SKM-1 treated with dmso at 0.1 percent for 144 hours (cell line): ENCODE measurements at regions not wholly inside any gene's neighbourhood (a gene's known extent, or its start where the extent isn't known, plus 50 kb on each side); places are given as distances from the start of the nearest gene placed in this dataset.
"Not testable (repeated sequence)": the region's sequence is repeated elsewhere in the genome, so short reads cannot be mapped to it uniquely, and the experiment has no call there.

Source experiments
- DNase-seq: peaks from one replicate; lab custom pipeline; 2025; ENCODE audit not compliant: unreplicated experiment; lab: John Stamatoyannopoulos, UW

DNA sequence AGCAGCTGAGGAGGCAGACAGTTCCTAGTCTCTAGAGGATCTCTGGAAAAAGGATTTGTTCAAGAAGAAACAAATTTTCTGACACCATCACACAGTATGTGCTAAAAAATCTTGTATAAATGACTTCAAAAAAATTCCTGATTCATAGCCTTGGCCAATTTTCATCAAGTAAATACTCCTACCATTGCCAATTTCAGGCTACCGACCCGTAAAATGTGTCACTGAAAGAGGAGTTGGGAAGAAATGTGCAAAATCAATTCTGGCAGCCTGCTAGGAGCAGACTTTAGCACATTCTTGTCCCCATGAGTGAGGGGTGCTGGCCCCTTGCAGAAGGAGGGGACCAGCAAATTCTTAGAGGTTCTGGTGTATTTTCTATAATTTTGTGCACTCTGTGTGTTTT, 109.4 kb downstream of the TMEM30B start:
- no peak for DNase-seq

DNA sequence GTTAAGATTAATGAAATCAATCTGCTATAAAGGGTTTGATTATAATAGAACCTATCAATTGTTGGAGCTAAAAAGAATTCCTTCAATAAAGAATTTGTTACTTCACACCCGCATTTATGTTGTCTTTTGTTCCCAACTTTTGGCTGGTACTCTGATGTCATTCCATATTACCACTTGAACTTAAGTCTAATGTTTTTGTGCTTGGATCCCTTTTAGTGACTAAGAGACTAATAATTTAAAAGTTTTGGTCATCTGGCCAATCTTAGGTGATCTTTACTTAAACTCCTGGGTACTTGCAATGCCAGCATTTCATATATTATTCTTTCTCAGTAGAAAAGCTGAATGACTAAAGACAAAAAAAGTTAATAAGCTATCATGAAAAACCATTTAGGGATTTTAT, 113.0 kb downstream of the TMEM30B start:
- DNase-seq: no peak

DNA sequence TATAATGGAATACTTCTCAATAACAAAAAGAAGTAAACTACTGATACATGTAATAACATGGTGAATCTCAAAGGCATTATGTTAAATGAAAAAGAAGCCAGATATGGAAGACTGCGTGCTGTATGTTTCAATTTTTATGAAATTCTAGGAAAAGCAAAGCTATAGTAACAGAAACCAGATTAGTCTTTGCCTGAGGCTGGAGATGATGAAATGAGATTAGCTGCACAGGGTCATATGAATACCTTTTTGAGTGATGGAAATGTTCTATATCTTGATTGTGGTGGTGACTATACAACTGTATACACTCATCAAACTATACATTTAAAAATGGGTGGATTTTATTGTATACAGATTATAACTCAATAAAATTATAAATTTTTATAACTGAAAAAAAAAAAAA, 113.5 kb downstream of the TMEM30B start:
- DNase-seq: no peak

DNA sequence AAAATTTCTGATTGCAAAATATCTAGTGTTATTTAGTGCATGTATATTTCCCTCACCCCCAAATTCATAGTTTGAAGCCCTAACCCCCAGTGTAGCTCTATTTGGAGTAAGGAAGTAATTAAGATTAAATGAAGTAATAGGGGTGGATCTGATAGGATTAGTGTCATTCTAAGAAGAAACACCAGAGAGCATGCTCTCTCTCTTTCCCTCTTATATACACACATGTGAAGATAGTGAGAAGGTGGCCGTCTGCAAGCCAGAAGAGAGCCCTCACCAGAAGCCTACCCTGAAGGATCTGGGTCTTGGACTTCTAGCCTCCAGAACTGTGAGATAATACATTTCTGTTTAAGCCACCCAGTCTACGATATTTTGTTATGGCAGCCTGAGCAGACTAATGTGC, 120.3 kb downstream of the TMEM30B start:
- no peak for DNase-seq

DNA sequence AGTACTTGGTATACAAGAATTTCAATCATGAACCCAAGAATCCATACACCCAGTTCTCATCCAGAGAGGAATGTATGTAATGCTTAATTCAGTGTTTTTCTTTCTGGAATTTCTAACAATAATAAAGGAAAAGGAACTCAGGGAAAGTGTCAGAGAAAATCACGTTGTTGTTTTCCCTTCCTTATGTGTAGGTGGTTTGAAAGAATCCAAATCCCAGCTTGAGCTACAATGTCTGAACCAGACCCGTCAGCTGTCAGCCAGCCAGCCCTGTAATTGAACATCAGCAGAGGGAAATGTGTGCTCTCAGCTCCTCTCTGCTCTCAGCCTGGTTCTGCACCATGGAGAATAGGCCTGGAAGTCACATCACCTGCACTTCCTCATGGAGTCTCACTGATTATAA, 126.5 kb downstream of the TMEM30B start:
- DNase-seq: no peak

DNA sequence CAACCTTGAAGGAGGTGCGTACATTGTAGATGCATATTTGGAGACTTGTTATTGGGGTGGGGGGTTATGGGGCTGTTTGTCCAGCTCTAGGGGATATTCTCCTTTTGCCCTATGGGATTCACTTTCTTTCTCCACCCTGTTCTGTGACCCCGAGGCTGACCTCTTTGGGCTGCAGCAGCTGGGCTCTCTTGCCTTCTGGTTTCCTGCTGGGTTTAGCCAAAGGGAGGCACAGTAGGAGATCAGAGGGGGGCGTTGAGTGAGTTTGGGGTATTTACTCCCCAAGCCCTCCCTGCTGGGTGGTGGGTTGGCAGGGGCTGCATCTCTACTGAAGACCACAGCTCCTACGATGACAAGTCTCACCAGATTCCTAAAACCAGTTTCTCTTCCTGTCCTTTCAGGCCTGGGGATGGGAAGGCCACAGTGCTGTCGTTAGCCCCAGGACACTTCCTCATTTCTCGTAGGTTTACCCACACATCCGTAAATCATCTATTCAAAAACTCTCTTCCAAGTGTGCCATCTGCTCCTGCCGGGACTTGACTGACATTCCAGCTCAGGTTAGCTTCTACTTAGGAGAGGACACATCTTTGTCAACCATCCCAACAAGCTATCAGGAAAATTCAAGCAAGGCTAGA, 127.1 kb downstream of the TMEM30B start:
- DNase-seq: no peak

DNA sequence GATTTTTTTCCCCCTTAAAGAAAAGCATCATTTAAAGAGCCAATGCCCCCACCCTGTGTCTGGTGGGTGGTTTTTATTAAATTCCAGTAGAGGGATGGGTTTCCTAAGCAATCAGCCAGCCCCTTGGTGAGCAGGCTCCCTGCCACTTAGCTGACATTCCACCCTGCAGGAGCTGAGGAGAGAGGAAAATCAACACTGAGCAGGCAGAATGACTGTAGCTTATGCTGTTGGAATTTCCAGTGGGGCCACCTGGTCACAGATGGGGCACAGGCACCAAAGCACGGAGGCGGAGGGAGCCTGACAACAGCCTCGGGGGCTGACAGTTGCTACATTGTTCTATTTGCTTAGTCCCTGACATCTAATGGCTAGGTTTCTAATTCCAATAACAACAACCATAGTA, 127.7 kb downstream of the TMEM30B start:
- no peak for DNase-seq

DNA sequence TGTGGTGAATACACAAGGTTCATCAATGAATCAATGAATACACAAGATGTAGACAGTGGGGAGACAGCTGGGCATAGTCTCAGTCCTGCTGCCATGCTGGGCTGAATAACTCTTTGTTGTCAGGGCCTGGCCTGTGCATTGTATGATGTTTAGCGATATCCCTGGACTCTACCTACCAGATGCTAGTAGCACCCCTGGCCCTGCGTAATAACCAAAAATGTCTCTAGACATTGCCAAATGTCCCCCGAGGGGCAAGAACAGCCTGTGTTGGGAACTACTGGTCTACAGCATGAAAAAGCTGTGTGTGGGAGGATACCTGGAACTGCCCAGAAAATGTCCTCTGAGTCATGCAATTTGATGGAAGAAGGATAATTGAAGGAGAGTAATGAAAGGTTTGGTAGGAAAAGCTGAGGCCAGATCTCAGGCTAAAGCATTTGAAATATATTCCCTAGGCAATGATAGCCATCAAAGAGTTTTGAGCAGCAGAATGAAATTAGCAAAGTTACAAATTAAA, 128.2 kb downstream of the TMEM30B start:
- no peak for DNase-seq

DNA sequence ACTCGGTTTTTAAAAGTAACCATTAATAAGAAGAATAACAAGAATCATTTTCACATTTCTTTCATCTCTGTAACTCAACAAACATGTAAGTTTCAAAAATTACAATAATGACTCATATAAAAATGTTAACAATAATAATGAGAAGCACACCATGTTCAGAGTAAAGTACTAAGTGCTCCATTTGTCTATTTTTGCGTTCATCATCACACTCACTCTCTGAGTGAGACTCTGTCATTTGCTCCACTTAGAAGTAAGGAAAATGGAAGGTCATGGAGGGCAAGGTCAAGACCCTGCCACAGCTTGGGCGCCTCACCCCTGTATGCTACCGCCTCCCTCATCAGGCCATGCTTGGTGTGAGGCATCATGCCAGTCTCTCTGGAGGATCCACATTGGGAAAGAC, 129.9 kb downstream of the TMEM30B start:
- DNase-seq: no peak

DNA sequence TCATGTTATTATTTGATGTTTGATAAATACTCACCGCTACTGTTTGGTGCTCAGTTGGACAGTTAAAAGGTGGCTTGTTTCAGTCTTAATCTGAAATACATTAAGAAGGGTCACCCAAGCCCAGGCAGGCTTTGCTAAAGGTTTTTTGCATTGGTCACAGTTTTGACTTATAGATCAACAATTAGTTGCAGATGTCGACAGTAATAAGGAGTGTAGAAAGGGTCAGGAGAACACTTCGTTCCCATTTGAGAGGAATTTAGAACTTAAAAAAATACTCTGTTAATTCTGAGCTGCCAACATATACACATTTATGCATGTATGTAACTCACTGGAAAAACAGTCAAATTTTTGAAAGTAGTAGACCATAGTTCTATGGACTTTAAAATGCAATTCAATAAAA, 130.3 kb downstream of the TMEM30B start:
- no peak for DNase-seq

DNA sequence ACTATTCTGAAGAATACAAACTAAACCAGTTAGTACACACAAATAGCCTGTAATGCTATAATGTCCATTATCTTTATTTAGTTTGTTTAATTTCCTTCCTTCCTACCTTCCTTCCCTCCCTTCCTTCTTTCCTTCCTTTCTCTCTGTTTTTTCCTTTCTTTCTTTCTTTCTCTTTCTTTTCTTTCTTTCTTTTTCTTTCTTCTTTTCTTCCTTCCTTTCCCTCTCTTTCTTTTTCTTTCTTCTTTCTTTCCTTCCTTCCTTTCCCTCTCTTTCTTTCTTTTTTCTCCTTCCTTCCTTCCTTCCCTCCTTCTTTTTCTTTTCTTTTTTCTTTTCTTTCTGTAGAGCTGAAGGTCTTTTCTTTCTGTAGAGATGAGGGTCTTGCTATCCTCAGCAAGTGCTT, 131.2 kb downstream of the TMEM30B start:
- DNase-seq: no peak

DNA sequence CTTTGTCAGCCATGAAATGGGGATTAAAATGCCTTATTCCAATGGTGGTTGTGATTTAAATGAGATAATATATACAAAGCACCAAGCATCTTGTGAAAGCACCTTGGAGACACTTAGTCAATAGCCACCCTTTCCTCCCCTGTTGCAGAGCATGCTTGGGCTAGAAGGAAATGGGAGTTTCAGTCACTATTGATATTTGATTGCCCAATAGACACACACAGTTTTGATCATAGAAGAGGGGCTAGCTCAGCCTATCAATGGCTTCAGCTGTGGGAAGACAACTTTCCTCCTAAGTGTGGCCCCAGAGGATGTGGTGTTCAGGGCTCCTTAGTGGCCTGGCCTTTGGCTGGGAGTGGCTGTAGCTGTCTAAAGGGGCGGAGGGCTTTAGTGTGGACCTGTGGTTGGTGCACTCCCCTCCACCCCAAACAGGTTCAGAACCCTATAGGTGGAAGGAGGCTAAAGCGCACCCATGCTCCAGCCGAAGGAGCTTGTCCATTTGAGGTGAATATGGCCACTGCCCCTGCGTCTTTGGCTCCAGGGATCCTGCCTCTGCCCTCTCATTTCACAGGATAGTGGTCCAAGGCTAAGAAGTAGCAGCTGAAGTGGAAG, 132.3 kb downstream of the TMEM30B start:
- DNase-seq: no peak

DNA sequence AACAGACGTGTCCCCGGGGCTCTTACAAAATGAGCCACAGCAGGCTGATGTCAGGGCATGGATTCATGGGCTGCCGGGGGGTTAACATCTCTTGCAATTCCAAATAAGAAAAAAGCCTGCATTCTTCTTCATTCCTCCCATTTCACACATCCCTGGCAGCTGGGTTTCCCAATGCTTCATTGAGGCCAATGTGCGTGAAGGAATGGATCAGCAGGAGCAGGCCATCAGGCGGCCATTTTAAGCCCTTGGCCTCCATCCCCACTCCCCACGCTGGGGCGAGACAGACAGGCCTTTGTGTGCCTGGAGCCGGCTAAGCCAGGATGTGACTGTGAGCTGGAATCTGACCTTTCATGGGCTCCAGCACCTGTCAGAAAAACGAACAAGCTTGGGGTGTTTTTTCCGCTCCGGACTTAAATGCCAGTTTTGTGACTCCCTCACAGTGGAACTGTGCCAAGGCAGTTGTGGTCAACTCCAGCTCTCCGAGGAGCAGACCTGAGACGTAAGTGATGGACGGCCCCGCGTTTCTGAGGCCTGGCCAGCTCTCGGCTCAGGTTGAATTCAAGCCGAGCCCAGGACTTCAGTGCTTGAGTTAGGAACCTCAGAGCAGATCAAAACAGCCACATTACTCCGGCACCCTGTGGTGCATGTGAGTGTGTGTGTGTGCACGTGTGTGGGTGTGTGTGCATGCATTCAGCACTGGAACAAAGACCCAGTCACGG, 133.1 kb downstream of the TMEM30B start:
- no peak for DNase-seq

DNA sequence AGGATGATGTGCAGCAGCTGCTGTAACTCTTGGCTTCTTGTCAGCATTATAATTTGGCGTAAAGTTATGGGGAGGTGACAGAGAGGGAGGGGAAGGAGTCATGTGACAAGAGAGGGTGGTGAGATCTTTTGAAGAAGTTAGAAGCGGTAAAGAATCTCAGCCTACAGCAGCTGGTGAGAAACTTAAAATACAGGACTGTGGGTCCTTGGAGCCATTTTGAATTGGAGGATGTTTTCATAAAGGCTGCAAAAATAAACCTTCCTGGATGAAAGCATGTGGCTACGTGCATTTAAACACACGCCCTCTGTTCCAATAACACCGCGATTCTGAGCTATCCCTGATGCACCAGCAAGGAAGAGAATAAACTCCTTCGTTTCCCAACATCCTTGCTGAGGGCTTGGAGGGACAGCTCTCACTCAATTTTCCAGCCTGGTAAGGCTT, 133.7 kb downstream of the TMEM30B start:
- DNase-seq: no peak

DNA sequence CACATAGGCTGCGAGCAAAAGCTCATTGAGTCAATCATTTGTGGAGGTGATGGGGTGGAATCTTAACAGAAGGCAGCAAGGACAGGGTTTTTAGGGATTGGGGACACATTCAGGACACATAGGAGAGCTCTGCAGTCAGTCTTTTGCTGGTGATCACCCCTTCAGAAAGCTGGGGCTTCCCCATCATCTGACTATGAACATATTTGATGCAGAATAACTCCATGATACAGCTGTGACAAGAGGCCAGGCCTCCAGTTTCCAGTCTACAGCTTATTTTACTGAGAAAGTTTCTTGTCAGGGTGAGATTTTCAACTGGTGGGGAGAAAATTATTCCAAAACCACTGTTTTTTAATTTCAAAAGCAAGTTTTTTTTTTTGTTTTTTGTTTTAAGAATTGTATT, 134.2 kb downstream of the TMEM30B start:
- no peak for DNase-seq

DNA sequence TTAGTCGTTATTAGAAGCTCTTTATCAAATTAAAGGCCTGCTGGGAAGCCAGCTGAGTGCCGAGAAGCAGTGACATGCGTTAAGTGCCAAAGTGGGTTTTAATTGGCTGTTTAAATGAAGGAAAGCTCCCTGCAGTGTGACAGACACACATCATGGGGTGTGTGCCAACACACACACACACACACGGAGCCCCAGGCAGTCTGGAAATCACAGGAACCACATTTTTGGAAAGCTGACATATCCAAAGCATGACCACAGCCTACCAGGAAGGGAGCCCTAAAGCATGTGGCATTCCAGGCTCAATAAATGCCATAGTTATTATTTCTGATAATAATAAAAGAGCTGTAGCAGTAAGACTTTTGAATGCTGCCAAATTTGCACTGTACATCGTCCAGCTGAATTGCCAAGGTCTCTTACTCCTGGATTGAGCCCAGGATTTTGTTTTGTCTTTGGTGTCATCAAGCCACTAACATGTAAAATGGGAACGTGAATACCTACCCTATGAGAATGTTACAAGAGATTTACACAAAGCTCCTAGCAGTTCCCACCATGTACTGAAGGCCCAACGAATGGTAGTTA, 135.1 kb downstream of the TMEM30B start:
- DNase-seq: no peak

DNA sequence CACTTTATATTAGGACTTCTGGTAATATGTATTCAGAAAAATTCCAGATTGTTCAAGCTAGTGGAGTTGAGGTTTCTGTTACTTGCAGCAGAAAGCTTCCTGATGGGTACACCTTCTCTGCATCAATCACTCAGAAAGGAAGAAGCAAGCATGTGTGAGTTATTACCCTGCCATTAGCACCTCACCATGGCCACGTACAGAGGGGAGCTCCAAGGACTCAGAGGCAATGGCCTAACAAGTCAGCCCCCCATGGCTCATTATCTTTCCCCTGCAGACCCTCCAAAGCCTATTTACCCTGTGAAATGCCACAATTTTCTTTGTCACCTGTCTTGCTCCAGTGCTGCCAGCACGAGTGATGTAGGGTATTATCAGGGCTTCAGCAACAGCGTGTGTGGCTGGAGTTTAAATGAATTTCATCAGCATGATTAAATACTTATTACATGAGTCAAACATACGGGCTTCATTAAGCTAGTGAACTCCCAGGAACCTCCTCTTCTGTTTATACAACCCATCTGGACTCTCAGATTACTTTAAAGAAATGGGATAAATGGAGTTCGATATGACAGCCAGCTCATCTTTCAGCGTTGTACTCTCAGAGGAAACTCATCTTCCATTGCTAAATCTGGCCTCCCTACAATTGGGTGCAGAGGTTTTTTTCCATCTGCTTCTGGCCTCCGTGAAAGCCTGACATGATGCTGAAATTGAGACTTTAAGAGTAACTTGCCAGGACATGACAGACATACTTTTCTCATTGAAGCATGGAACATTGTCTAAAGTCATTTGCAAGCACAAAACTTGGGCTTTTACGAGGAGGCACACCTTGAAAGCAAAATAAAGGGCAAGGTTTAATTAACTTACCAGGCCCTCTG, 135.9 kb downstream of the TMEM30B start:
- no peak for DNase-seq

DNA sequence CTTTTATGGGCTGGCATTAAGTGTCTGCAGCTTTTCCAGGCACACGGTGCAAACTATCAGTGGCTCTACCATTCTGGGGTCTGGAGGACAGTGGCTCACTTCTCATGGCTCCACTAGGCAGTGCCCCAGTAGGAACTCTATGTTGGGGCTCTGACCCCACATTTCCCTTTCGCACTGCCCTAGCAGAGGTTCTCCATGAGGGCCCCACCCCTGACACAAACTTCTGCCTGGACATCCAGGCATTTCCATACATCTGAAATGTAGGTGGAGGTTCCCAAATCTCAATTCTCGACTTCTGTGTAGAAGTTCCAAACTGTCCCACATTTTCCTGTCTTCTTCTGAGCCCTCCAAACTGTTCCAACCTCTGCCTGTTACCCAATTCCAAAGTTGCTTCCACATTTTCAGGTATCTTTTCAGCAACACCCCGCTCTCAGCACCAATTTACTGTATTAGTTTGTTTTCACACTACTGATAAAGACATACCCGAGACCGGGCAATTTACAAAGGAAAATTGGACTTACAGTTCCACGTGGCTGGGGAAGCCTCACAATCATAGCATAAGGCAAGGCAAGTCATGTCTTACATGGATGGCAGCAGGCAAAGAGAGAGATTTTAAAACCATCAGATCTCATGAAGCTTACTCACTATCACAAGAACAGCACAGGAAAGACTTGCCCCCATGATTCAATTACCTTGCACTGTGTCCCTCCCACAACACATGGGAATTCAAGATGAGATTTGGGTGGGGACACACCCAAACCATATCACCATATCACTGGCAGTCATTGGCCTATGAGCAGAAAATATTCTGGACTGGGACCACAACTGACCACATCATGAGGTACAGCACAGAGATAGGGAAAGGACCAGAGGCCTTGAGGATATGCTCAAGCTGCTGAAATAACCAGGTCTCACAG, 136.8 kb downstream of the TMEM30B start:
- DNase-seq: not testable (repeated sequence)

DNA sequence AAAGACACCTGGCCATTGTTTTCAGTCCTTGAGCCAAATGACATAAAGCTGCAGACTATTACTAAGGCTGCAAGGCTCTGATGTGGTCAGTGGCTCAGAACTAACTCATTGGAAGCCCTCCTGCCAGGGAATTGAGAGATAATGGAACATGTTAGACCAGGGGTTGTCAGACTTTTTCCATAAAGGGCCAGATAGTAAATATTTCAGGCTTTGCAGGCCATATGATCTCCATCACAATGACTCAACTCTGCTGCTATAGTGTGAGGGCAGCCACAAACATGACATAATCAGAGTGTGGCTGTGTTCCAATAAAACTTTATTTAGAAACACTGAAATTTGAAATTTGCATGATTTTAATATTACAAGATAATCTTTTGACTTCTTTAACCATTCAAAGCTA, 140.3 kb downstream of the TMEM30B start:
- no peak for DNase-seq

DNA sequence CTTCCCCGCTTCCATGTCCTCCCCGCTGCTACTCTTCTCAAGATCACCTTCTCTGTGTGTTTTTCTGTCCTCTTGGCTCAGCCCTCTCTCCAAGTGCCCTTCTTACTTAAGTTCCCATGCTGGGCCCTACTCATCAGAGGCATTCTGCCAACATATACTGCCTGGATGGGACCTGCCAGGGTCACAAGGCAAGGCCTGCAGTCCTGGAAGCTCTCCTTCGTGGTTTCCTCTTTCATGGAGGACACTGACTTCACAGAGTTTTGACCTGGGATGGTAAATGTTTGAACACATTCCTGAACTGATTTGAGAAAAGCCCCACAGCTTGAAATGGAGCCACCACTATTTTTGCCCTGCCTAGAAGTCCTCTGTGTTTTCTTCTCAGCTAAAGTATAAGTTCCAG, 140.9 kb downstream of the TMEM30B start:
- no peak for DNase-seq
